DOHH2 (cell line): ENCODE measurements at regions not wholly inside any gene's neighbourhood (a gene's known extent, or its start where the extent isn't known, plus 50 kb on each side); places are given as distances from the start of the nearest gene placed in this dataset.

Experiments used
- H3F3A ChIP-seq: fragments of 200-600 bp; sonication (generic), shearing (Covaris generic); 2 replicates; pipeline ENCODE4 v1.6.0; 2016; ENCODE audit warnings: antibody characterized with exemption, mild to moderate bottlenecking; ENCODE audit not compliant: control insufficient read depth, insufficient read depth
- H3K27ac ChIP-seq: fragments of 200-600 bp; sonication (generic); 2 replicates; pipeline ENCODE4 v1.5.1; 2014; ENCODE audit warnings: low read depth, mild to moderate bottlenecking, low read length, moderate library complexity
- H3K27me3 ChIP-seq: fragments of 200-600 bp; sonication (generic); 2 replicates; pipeline ENCODE4 v1.6.1; 2014; ENCODE audit warnings: mild to moderate bottlenecking, low read length, mixed read lengths; ENCODE audit not compliant: control insufficient read depth
- H3K36me3 ChIP-seq: fragments of 200-600 bp; sonication (generic); 2 replicates; pipeline ENCODE4 v1.6.1; 2014; ENCODE audit warnings: mild to moderate bottlenecking, low read length, moderate library complexity, mixed read lengths; ENCODE audit not compliant: control insufficient read depth
- H3K4me1 ChIP-seq: fragments of 200-600 bp; sonication (generic); 2 replicates; pipeline ENCODE4 v1.6.1; 2014; ENCODE audit warnings: mild to moderate bottlenecking, low read length, mixed read lengths; ENCODE audit not compliant: control insufficient read depth
- H3K4me2 ChIP-seq: fragments of 200-600 bp; sonication (generic); 2 replicates; pipeline ENCODE4 v1.6.0; 2014; ENCODE audit warnings: mild to moderate bottlenecking, low read length, moderate library complexity
- H3K4me3 ChIP-seq: fragments of 200-600 bp; sonication (generic); 2 replicates; pipeline ENCODE4 v1.5.1; 2014; ENCODE audit warnings: mild to moderate bottlenecking, low read length, mixed read lengths
- H3K79me2 ChIP-seq: fragments of 200-600 bp; sonication (generic); 2 replicates; pipeline ENCODE4 v1.6.1; 2014; ENCODE audit warnings: mild to moderate bottlenecking, low read length, mixed read lengths; ENCODE audit not compliant: control insufficient read depth
- H3K9me2 ChIP-seq: fragments of 200-600 bp; sonication (generic); replicated peaks from 2 replicates; pipeline ENCODE4 v1.6.1; 2014; ENCODE audit warnings: mild to moderate bottlenecking, low read length, mixed read lengths; ENCODE audit not compliant: control insufficient read depth
- H3K9me3 ChIP-seq: fragments of 200-600 bp; sonication (generic); 2 replicates; pipeline ENCODE4 v1.6.1; 2014; ENCODE audit warnings: antibody characterized with exemption, low read length, mixed read lengths; ENCODE audit not compliant: control insufficient read depth, insufficient read depth
- H4K20me1 ChIP-seq: fragments of 200-600 bp; sonication (generic); 2 replicates; pipeline ENCODE4 v1.6.0; 2014; ENCODE audit warnings: low read depth, mild to moderate bottlenecking, antibody characterized with exemption, low read length, moderate library complexity; ENCODE audit not compliant: control insufficient read depth, insufficient read depth
- EZH2phosphoT487 ChIP-seq: fragments of 200-600 bp; sonication (generic); IDR thresholded peaks from 2 replicates; pipeline ENCODE4 v1.6.1; 2017; ENCODE audit warnings: borderline replicate concordance, mild to moderate bottlenecking, antibody characterized with exemption, low read length, moderate library complexity, mixed read lengths
- TF ChIP-seq, protein P1 (sequence below): fragments of 200-600 bp; sonication (generic); IDR thresholded peaks from one replicate; pipeline ENCODE4 v1.5.1; 2014; ENCODE audit warnings: antibody characterized with exemption, mild to moderate bottlenecking, low read depth, low read length; ENCODE audit not compliant: poor library complexity, severe bottlenecking

DNA sequence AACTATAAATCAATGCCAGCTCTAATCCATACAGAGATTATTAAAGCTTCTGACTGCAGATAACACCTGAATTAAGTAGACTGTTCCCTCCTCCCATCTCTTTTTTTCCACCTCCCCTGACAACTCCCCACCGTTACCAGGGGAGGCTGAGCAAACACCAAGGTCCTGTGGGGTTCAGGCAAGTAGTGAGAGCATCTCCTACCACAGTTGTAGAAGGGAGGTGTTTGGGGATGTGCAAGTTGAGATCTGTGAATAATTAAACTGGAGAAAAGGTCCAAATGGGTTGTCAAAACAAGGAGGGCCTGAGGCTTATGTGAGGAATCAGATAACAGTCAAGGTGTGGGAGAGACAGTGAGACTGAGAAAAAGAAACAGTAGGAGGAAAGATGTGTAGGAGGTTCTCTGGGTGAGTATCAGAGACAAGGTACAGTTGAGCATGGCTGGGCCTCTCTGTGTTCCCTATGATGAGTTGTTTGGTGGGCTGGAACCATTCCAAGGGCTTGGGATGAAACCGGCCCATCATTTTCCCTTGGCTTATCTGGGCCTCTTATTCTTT, 194.6 kb downstream of the CYRIA start:
- H3K79me2 ChIP-seq = no peaks in the 10 kb centered on the region
- H3K4me2 ChIP-seq = no peak overlapping the region
- TF ChIP-seq, protein P1, sequence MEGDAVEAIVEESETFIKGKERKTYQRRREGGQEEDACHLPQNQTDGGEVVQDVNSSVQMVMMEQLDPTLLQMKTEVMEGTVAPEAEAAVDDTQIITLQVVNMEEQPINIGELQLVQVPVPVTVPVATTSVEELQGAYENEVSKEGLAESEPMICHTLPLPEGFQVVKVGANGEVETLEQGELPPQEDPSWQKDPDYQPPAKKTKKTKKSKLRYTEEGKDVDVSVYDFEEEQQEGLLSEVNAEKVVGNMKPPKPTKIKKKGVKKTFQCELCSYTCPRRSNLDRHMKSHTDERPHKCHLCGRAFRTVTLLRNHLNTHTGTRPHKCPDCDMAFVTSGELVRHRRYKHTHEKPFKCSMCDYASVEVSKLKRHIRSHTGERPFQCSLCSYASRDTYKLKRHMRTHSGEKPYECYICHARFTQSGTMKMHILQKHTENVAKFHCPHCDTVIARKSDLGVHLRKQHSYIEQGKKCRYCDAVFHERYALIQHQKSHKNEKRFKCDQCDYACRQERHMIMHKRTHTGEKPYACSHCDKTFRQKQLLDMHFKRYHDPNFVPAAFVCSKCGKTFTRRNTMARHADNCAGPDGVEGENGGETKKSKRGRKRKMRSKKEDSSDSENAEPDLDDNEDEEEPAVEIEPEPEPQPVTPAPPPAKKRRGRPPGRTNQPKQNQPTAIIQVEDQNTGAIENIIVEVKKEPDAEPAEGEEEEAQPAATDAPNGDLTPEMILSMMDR = no peak
- no peak for TF ChIP-seq EZH2phosphoT487
- H3K9me2 ChIP-seq = no peaks in the 10 kb centered on the region
- no peaks in the 10 kb centered on the region for H3K4me1 ChIP-seq
- H3K36me3 ChIP-seq = no peaks in the 10 kb centered on the region
- no peak overlapping the region for H3K4me3 ChIP-seq
- H3K9me3 ChIP-seq = no peaks in the 10 kb centered on the region
- no peaks in the 10 kb centered on the region for H4K20me1 ChIP-seq
- no peaks in the 10 kb centered on the region for H3F3A ChIP-seq
- H3K27ac ChIP-seq = no peak overlapping the region
- H3K27me3 ChIP-seq = no peaks in the 10 kb centered on the region

DNA sequence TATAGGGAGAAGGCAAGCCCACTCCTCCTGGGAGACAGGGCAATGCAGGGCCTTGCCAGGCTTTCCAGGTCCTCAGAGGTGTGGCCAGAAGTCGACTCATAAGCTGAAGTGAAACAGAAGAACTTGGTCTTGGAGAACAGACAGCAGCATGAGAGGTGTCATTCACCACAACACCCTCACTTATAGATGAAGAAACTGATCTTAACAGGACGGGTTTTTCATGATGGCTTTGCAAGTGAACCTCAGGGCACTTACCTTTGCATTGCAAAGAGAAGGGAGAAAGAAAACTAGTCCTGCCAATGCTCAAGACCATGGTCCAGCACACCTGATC, 198.8 kb downstream of the CYRIA start:
- Histone ChIP-seq H3K9me3 (no peaks in the 10 kb centered on the region), H3K9me2 (no peaks in the 10 kb centered on the region), H3K4me2 (no peak overlapping the region), H3F3A (no peaks in the 10 kb centered on the region), H4K20me1 (no peaks in the 10 kb centered on the region), H3K27me3 (no peaks in the 10 kb centered on the region), H3K79me2 (no peaks in the 10 kb centered on the region), H3K27ac (no peak overlapping the region), H3K4me3 (no peak overlapping the region), H3K4me1 (no peaks in the 10 kb centered on the region), H3K36me3 (no peaks in the 10 kb centered on the region)
- TF ChIP-seq EZH2phosphoT487 = no peak

DNA sequence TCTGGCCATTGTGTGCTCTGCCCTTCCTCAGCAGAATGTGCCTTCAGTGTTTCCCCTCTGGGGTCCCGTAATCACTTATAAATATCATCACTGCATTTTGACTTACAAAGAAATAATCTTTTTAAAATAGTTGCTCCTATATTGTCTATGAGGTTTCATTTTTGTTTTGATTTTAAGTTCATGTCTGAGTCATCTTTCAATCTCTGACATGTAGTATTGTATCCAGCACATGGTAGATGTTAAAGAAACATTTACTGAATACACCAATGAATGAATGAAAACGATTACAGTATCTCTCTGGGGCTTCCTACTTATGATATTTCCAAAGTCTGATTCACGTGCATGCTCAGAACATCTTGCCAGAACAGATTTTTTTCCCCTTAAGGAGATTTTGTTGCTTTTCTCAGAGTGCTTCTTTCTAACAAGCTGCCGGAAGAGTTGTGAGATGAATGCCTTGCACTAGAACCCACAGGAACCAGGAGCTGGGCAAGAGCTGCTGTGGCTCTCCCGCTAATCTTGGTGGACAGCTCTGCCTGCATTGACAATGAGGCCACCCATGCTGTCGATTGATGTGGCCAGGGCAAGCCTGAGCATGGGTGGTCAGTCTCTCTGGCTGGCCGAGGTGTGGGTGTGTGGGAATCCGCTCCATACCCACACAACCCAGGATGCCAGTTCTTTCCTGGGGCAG, 199.4 kb downstream of the CYRIA start:
- no peak overlapping the region for H3K4me2 ChIP-seq
- H3K9me3 ChIP-seq = no peaks in the 10 kb centered on the region
- no peaks in the 10 kb centered on the region for H3F3A ChIP-seq
- H3K4me3 ChIP-seq = no peak overlapping the region
- H3K27me3 ChIP-seq = no peaks in the 10 kb centered on the region
- H3K79me2 ChIP-seq = no peaks in the 10 kb centered on the region
- TF ChIP-seq, protein P1 = no peak
- TF ChIP-seq EZH2phosphoT487 = no peak
- H4K20me1 ChIP-seq = no peaks in the 10 kb centered on the region
- no peak overlapping the region for H3K27ac ChIP-seq
- H3K4me1 ChIP-seq = no peaks in the 10 kb centered on the region
- no peaks in the 10 kb centered on the region for H3K36me3 ChIP-seq
- H3K9me2 ChIP-seq = no peaks in the 10 kb centered on the region

DNA sequence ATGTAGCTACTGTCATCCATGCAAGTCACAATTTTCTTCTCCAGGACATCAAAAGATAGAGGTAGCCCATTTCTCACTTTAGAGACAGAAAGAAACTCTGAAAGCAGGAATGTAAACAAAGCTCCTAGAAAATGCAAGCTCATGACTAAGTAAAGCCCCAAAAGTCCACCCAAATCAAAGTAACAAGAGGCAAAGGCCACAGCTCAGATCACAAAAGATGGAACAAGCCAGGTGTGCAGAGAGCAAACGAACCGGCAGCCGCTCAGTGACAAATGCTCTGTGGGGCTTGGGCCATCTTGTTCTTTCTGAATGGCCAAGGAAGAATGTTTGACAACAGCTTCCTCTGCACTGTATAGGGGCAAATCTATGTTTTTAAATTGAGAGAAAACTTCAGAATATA, 201.0 kb downstream of the CYRIA start:
- Histone ChIP-seq H3K4me3 (no peak overlapping the region), H3K4me1 (no peaks in the 10 kb centered on the region), H3K27me3 (no peaks in the 10 kb centered on the region), H3K27ac (no peak overlapping the region), H3K4me2 (no peak overlapping the region), H3K36me3 (no peaks in the 10 kb centered on the region), H3K79me2 (no peaks in the 10 kb centered on the region), H3F3A (no peaks in the 10 kb centered on the region), H3K9me3 (no peaks in the 10 kb centered on the region), H4K20me1 (no peaks in the 10 kb centered on the region), H3K9me2 (no peaks in the 10 kb centered on the region)
- TF ChIP-seq EZH2phosphoT487 = no peak
- TF ChIP-seq, protein P1 = no peak
